ENCODE measurements at regions not wholly inside any gene's neighbourhood (a gene's known extent, or its start where the extent isn't known, plus 50 kb on each side); places are given as distances from the start of the nearest gene placed in this dataset.
A peak's percentile ranks its signal among the peaks of the same experiment; 100 is the strongest.
"Not testable (repeated sequence)": the region's sequence is repeated elsewhere in the genome, so short reads cannot be mapped to it uniquely, and the experiment has no call there.

GRCh38 chr6:169856442-169857342, 105.3 kb downstream of the ERMARD start:
- H3K36me3 ChIP-seq (ENCODE audit: control insufficient read depth in 1 of 2, insufficient read depth in 2 of 2, low read length in 1 of 2); H3K4me1 ChIP-seq (ENCODE audit: control insufficient read depth in 1 of 2, insufficient read depth in 2 of 2, low read length in 2 of 2); H3K9me3 ChIP-seq (ENCODE audit: control insufficient read depth, low read length); H3K27ac ChIP-seq (ENCODE audit: low read depth in 1 of 2, low read length in 2 of 2); H3K27me3 ChIP-seq (ENCODE audit: control insufficient read depth in 1 of 2, insufficient read depth in 2 of 2, low read length in 1 of 2); H3K4me3 ChIP-seq (ENCODE audit: low read length in 2 of 2); ATAC-seq (ENCODE audit: low FRiP score); DNase-seq; intact Hi-C loops (cut with DNase I): not testable (repeated sequence)
- WGBS, 2 donors, result 95% methylated on average over 49 of the region's 49 CpGs

- H3K36me3 ChIP-seq (ENCODE audit: control insufficient read depth in 1 of 2, insufficient read depth in 2 of 2, low read length in 1 of 2), result no peaks in the 10 kb centered on the region
- ATAC-seq (ENCODE audit: low FRiP score) (no peak), DNase-seq (no peak)
- WGBS, 2 donors, result 92 to 93% methylated on average over 4 of the region's 4 CpGs
- no peak overlapping the region for H3K27ac ChIP-seq (ENCODE audit: low read depth in 1 of 2, low read length in 2 of 2)
- H3K4me1 ChIP-seq (ENCODE audit: control insufficient read depth in 1 of 2, insufficient read depth in 2 of 2, low read length in 2 of 2), result no peaks in the 10 kb centered on the region
- intact Hi-C loops (cut with DNase I), result no loop called here
- no peaks in the 10 kb centered on the region for H3K27me3 ChIP-seq (ENCODE audit: control insufficient read depth in 1 of 2, insufficient read depth in 2 of 2, low read length in 1 of 2)
- peaks cover 5% of the 10 kb centered on the region for H3K9me3 ChIP-seq (ENCODE audit: control insufficient read depth, low read length)
- no peak overlapping the region for H3K4me3 ChIP-seq (ENCODE audit: low read length in 2 of 2)
These were observed 103.4 kb downstream of the ERMARD start for GRCh38 chr6:169854813-169855212.

DNA sequence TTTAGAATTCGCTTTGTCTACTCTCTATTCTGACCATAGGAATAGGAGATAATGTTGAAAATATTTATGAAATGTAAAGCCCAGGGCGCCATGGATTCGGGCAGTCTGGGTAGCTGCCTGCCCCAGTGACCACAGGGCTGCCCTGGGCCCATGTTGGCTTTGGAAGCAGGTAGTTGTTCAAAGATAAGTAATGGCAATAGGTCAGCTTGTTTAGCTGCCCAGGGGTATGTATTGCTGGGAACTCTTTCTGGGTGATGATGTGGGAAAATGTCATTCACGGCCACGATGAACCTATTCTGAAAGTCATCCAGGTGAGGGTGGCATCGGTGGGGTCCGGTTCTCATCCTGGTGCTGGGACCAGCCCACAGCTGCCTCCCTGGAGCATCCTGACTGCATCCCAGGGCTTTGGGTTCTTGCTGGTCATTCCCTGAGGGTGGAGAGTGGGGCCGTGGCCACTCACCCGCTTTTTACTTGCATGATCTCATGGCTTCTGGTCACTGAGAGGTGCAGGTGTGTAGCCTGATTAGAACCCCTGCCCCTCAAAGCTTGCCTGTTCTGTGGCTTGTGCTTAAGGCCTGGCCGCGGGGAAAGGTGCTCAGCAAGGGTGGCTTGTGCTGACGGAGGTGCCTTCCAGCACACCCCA, 102.8 kb downstream of the ERMARD start:
- DNase-seq (no peak), ATAC-seq (ENCODE audit: low FRiP score) (no peak)
- intact Hi-C loops (cut with DNase I), result no loop called here
- Histone ChIP-seq H3K27ac (ENCODE audit: low read depth in 1 of 2, low read length in 2 of 2) (no peak overlapping the region), H3K4me1 (ENCODE audit: control insufficient read depth in 1 of 2, insufficient read depth in 2 of 2, low read length in 2 of 2) (no peaks in the 10 kb centered on the region), H3K4me3 (ENCODE audit: low read length in 2 of 2) (no peak overlapping the region), H3K9me3 (ENCODE audit: control insufficient read depth, low read length) (peaks cover 5% of the 10 kb centered on the region), H3K36me3 (ENCODE audit: control insufficient read depth in 1 of 2, insufficient read depth in 2 of 2, low read length in 1 of 2) (no peaks in the 10 kb centered on the region), H3K27me3 (ENCODE audit: control insufficient read depth in 1 of 2, insufficient read depth in 2 of 2, low read length in 1 of 2) (no peaks in the 10 kb centered on the region)
- WGBS, 2 donors, result 93 to 94% methylated on average over 12 of the region's 12 CpGs

GRCh38 chr6:169853196-169854082, 102.0 kb downstream of the ERMARD start:
- Histone ChIP-seq H3K9me3 (ENCODE audit: control insufficient read depth, low read length) (peaks cover 5% of the 10 kb centered on the region), H3K27me3 (ENCODE audit: control insufficient read depth in 1 of 2, insufficient read depth in 2 of 2, low read length in 1 of 2) (no peaks in the 10 kb centered on the region), H3K4me3 (ENCODE audit: low read length in 2 of 2) (no peak overlapping the region), H3K27ac (ENCODE audit: low read depth in 1 of 2, low read length in 2 of 2) (no peak overlapping the region), H3K36me3 (ENCODE audit: control insufficient read depth in 1 of 2, insufficient read depth in 2 of 2, low read length in 1 of 2) (no peaks in the 10 kb centered on the region), H3K4me1 (ENCODE audit: control insufficient read depth in 1 of 2, insufficient read depth in 2 of 2, low read length in 2 of 2) (no peaks in the 10 kb centered on the region)
- WGBS, 2 donors, result 85 to 87% methylated on average over 20 of the region's 20 CpGs
- DNase-seq (no peak), ATAC-seq (ENCODE audit: low FRiP score) (no peak)
- intact Hi-C loops (cut with DNase I), result no loop called here

- ATAC-seq (ENCODE audit: low FRiP score) (peak; percentile 20), DNase-seq (no peak)
- Histone ChIP-seq H3K9me3 (ENCODE audit: control insufficient read depth, low read length) (no peaks in the 10 kb centered on the region), H3K27me3 (ENCODE audit: control insufficient read depth in 1 of 2, insufficient read depth in 2 of 2, low read length in 1 of 2) (no peaks in the 10 kb centered on the region), H3K4me1 (ENCODE audit: control insufficient read depth in 1 of 2, insufficient read depth in 2 of 2, low read length in 2 of 2) (no peaks in the 10 kb centered on the region), H3K27ac (ENCODE audit: low read depth in 1 of 2, low read length in 2 of 2) (no peak overlapping the region), H3K36me3 (ENCODE audit: control insufficient read depth in 1 of 2, insufficient read depth in 2 of 2, low read length in 1 of 2) (no peaks in the 10 kb centered on the region), H3K4me3 (ENCODE audit: low read length in 2 of 2) (no peak overlapping the region)
- intact Hi-C loops (cut with DNase I), result no loop called here
- 76 to 78% methylated on average over 5 of the region's 5 CpGs for WGBS, 2 donors
These were observed 101.2 kb downstream of the ERMARD start for GRCh38 chr6:169852504-169853195.

- DNase-seq, result peak in 1 of 2 donors; percentile 72
- ATAC-seq (ENCODE audit: low FRiP score), result peak; percentile 39
These were observed 100.5 kb downstream of the ERMARD start for GRCh38 chr6:169851641-169852503.

DNA sequence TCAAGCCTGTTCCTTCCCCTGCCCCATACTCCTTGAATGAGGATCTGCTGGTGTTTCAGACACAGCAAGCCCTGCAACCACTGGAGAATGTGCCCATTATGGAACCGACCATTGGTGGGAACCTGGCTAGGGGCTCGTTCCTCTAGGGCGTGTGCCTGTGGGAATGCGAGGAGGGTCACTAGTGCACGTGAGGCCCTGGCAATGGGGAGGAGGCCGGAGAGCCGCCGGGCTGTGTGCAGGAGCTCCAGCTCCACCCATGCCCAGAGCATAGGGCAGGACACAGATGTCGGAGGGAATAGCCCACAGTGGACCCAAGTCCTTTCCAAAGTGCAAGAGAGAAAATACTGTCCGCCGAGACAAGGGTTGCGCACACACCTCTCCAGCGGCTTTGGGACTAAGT, 99.3 kb downstream of the ERMARD start:
- Histone ChIP-seq H3K27ac (ENCODE audit: low read depth in 1 of 2, low read length in 2 of 2) (no peak overlapping the region), H3K27me3 (ENCODE audit: control insufficient read depth in 1 of 2, insufficient read depth in 2 of 2, low read length in 1 of 2) (no peaks in the 10 kb centered on the region), H3K9me3 (ENCODE audit: control insufficient read depth, low read length) (no peaks in the 10 kb centered on the region), H3K4me3 (ENCODE audit: low read length in 2 of 2) (no peak overlapping the region), H3K36me3 (ENCODE audit: control insufficient read depth in 1 of 2, insufficient read depth in 2 of 2, low read length in 1 of 2) (no peaks in the 10 kb centered on the region), H3K4me1 (ENCODE audit: control insufficient read depth in 1 of 2, insufficient read depth in 2 of 2, low read length in 2 of 2) (no peaks in the 10 kb centered on the region)
- DNase-seq (no peak), ATAC-seq (ENCODE audit: low FRiP score) (no peak)
- WGBS, 2 donors, result 84 to 86% methylated on average over 13 of the region's 13 CpGs
- intact Hi-C loops (cut with DNase I), result no loop called here

More at GRCh38 chr6:169851641-169852503, 100.5 kb downstream of the ERMARD start:
- Histone ChIP-seq H3K27ac (ENCODE audit: low read depth in 1 of 2, low read length in 2 of 2) (no peak overlapping the region), H3K36me3 (ENCODE audit: control insufficient read depth in 1 of 2, insufficient read depth in 2 of 2, low read length in 1 of 2) (no peaks in the 10 kb centered on the region), H3K27me3 (ENCODE audit: control insufficient read depth in 1 of 2, insufficient read depth in 2 of 2, low read length in 1 of 2) (no peaks in the 10 kb centered on the region), H3K9me3 (ENCODE audit: control insufficient read depth, low read length) (no peaks in the 10 kb centered on the region), H3K4me1 (ENCODE audit: control insufficient read depth in 1 of 2, insufficient read depth in 2 of 2, low read length in 2 of 2) (no peaks in the 10 kb centered on the region), H3K4me3 (ENCODE audit: low read length in 2 of 2) (no peak overlapping the region)
- 71 to 80% methylated on average over 19 to 22 of the region's 22 CpGs for WGBS, 2 donors
- intact Hi-C loops (cut with DNase I), result no loop called here
